ENCODE measurements at regions not wholly inside any gene's neighbourhood (a gene's known extent, or its start where the extent isn't known, plus 50 kb on each side); places are given as distances from the start of the nearest gene placed in this dataset.

GRCh38 chr2:155301221-155301620 is 602.7 kb downstream of the KCNJ3 start:
- DNase-seq (ENCODE audit: low spot score) = no peak
- Mint-ChIP-seq H3K4me1 (ENCODE audit: low read depth) (no peaks in the 10 kb centered on the region), H3K9me3 (ENCODE audit: low read depth) (no peaks in the 10 kb centered on the region), H3K27ac (ENCODE audit: unreplicated experiment) (no peak overlapping the region), H3K4me3 (ENCODE audit: unreplicated experiment) (no peak overlapping the region), H3K27me3 (ENCODE audit: low read depth) (peaks cover 13% of the 10 kb centered on the region), H3K36me3 (ENCODE audit: low read depth) (no peaks in the 10 kb centered on the region)
- TF ChIP-seq CTCF (IDR thresholded peaks at IDR 0.05) = no peak

GRCh38 chr2:155298001-155298400 is 599.5 kb downstream of the KCNJ3 start:
- Mint-ChIP-seq H3K4me3 (ENCODE audit: unreplicated experiment) (no peak overlapping the region), H3K27ac (ENCODE audit: unreplicated experiment) (no peak overlapping the region), H3K36me3 (ENCODE audit: low read depth) (no peaks in the 10 kb centered on the region), H3K4me1 (ENCODE audit: low read depth) (no peaks in the 10 kb centered on the region), H3K27me3 (ENCODE audit: low read depth) (peaks cover 19% of the 10 kb centered on the region), H3K9me3 (ENCODE audit: low read depth) (no peaks in the 10 kb centered on the region)
- DNase-seq (ENCODE audit: low spot score) = no peak
- TF ChIP-seq CTCF (IDR thresholded peaks at IDR 0.05) = no peak

- Mint-ChIP-seq H3K4me1 (ENCODE audit: low read depth) (no peaks in the 10 kb centered on the region), H3K27ac (ENCODE audit: unreplicated experiment) (no peak overlapping the region), H3K27me3 (ENCODE audit: low read depth) (peaks cover 17% of the 10 kb centered on the region), H3K36me3 (ENCODE audit: low read depth) (no peaks in the 10 kb centered on the region), H3K9me3 (ENCODE audit: low read depth) (peaks cover 5% of the 10 kb centered on the region), H3K4me3 (ENCODE audit: unreplicated experiment) (no peak overlapping the region)
- DNase-seq (ENCODE audit: low spot score) = no peak
- no peak for TF ChIP-seq CTCF (IDR thresholded peaks at IDR 0.05)
Measured at GRCh38 chr2:155294358-155294757, 595.9 kb downstream of the KCNJ3 start.

- no peak overlapping the region for H3K4me3 Mint-ChIP-seq (ENCODE audit: unreplicated experiment)
- no peak for DNase-seq (ENCODE audit: low spot score)
- H3K9me3 Mint-ChIP-seq (ENCODE audit: low read depth) = no peaks in the 10 kb centered on the region
- TF ChIP-seq CTCF (IDR thresholded peaks at IDR 0.05) = no peak
- H3K4me1 Mint-ChIP-seq (ENCODE audit: low read depth) = no peaks in the 10 kb centered on the region
- no peak overlapping the region for H3K27ac Mint-ChIP-seq (ENCODE audit: unreplicated experiment)
- H3K36me3 Mint-ChIP-seq (ENCODE audit: low read depth) = no peaks in the 10 kb centered on the region
- peaks cover 2% of the 10 kb centered on the region for H3K27me3 Mint-ChIP-seq (ENCODE audit: low read depth)
Measured at GRCh38 chr2:155281907-155282306, 583.4 kb downstream of the KCNJ3 start.

- no peak overlapping the region for H3K27ac Mint-ChIP-seq (ENCODE audit: unreplicated experiment)
- H3K4me3 Mint-ChIP-seq (ENCODE audit: unreplicated experiment) = no peak overlapping the region
- no peak for DNase-seq (ENCODE audit: low spot score)
- no peak for TF ChIP-seq CTCF (IDR thresholded peaks at IDR 0.05)
- H3K27me3 Mint-ChIP-seq (ENCODE audit: low read depth) = peaks cover 11% of the 10 kb centered on the region
- H3K36me3 Mint-ChIP-seq (ENCODE audit: low read depth) = no peaks in the 10 kb centered on the region
- no peaks in the 10 kb centered on the region for H3K4me1 Mint-ChIP-seq (ENCODE audit: low read depth)
- peaks cover 4% of the 10 kb centered on the region for H3K9me3 Mint-ChIP-seq (ENCODE audit: low read depth)
Measured at GRCh38 chr2:155273323-155273722, 574.8 kb downstream of the KCNJ3 start.

Measured in chondrocyte (in vitro differentiated cells).